OCI-LY3 (cell line): ENCODE measurements at regions not wholly inside any gene's neighbourhood (a gene's known extent, or its start where the extent isn't known, plus 50 kb on each side); places are given as distances from the start of the nearest gene placed in this dataset.
A peak's percentile ranks its signal among the peaks of the same experiment; 100 is the strongest.

Source experiments
- H2AFZ ChIP-seq: fragments of 200-600, 300-600 bp; shearing (Covaris generic); 2 replicates; pipeline ENCODE4 v1.6.0; 2014; ENCODE audit warnings: antibody characterized with exemption, low read depth, low read length
- H3K27ac ChIP-seq: fragments of 200-600, 300-600 bp; sonication (generic); 2 replicates; pipeline ENCODE4 v1.5.1; 2014; ENCODE audit warnings: mild to moderate bottlenecking, low read length, moderate library complexity, mixed read lengths
- H3K27me3 ChIP-seq: fragments of 200-600, 300-600 bp; sonication (generic); 2 replicates; pipeline ENCODE4 v1.6.1; 2014; ENCODE audit warnings: low read depth, low read length, mixed read lengths
- H3K36me3 ChIP-seq: fragments of 200-600, 300-600 bp; sonication (generic); replicated peaks from 2 replicates; pipeline ENCODE3; 2014; ENCODE audit warnings: low read depth, low read length, mixed read lengths
- H3K4me1 ChIP-seq: fragments of 300-600, 200-600 bp; sonication (generic); 2 replicates; pipeline ENCODE4 v1.6.1; 2014; ENCODE audit warnings: low read length, mixed read lengths
- H3K4me2 ChIP-seq: fragments of 200-600, 300-600 bp; sonication (generic); 2 replicates; pipeline ENCODE4 v1.6.1; 2014; ENCODE audit warnings: low read length, mixed read lengths
- H3K4me3 ChIP-seq: fragments of 300-600, 200-600 bp; sonication (generic); 2 replicates; pipeline ENCODE4 v1.5.1; 2014; ENCODE audit warnings: antibody characterized with exemption, mild to moderate bottlenecking, low read length, moderate library complexity
- H3K79me2 ChIP-seq: fragments of 300-600, 200-600 bp; shearing (Covaris generic); 2 replicates; pipeline ENCODE4 v1.6.1; 2014; ENCODE audit warnings: mild to moderate bottlenecking, low read length, mixed read lengths
- H3K9ac ChIP-seq: fragments of 300-600, 200-600 bp; shearing (Covaris generic); 2 replicates; pipeline ENCODE4 v1.6.0; 2014; ENCODE audit warnings: mild to moderate bottlenecking, low read length, moderate library complexity
- H3K9me3 ChIP-seq: fragments of 200-600, 300-600 bp; shearing (Covaris generic); 2 replicates; pipeline ENCODE4 v1.6.1; 2014; ENCODE audit warnings: low read length, mixed read lengths; ENCODE audit not compliant: insufficient read depth
- H4K20me1 ChIP-seq: fragments of 200-600, 300-600 bp; sonication (generic); 2 replicates; pipeline ENCODE4 v1.6.1; 2016; ENCODE audit warnings: low read length, mixed read lengths; ENCODE audit not compliant: insufficient read depth
- EZH2phosphoT487 ChIP-seq: fragments of 200-600 bp; shearing (Covaris generic); IDR thresholded peaks from 2 replicates; pipeline ENCODE4 v1.6.1; 2018; ENCODE audit warnings: antibody characterized with exemption, mixed run types, low read depth
- TF ChIP-seq, protein P1 (sequence below): fragments of 200-600, 300-600 bp; sonication (generic); IDR thresholded peaks from 2 replicates; pipeline ENCODE4 v1.5.1; 2014; ENCODE audit warnings: antibody characterized with exemption, low read length, low read depth

DNA sequence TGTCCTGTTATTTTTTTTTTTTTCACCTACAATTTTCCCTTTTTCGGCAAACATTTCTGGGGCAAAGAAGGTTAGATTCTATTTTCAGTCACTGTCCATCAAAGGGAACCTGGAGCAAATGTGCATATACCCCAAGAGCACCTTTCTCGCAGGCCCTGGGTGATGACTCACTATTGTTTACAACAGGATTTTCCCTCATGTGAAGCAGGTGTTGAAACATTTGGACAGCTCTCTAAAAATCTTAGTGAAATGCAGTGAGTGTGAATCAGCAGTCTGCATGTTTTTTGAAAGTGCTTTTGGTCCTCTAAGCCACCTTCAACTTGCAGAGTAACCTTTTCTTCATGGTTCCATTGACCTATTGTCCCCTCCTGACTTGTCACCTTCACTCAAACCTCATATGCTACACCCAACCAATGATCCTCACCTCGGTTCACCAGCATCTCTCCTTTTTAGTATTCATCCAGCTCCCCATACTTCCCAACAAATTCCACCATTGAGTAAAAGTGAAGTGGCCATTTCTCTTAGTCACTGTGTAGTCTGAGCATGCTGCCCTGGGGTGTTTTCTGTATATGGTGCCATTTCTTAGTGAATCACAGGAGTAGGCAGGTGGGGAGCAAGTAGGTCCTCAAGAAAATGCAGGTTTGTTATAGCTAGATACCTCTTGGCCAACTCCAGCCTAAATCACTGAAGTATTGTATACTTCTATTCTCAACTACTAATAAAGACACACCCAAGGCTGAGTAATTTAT, 260.2 kb downstream of the BMP4 start:
- Histone ChIP-seq H3K4me1 (peaks cover 13% of the 10 kb centered on the region), H3K27me3 (no peaks in the 10 kb centered on the region), H3K4me3 (no peak overlapping the region), H3K4me2 (0 out of 2 replicates have a peak overlapping the region, but pooled peaks have one; percentile 4), H4K20me1 (no peaks in the 10 kb centered on the region), H2AFZ (no peak overlapping the region), H3K9ac (no peak overlapping the region), H3K27ac (no peak overlapping the region), H3K79me2 (no peaks in the 10 kb centered on the region), H3K36me3 (no peaks in the 10 kb centered on the region), H3K9me3 (no peaks in the 10 kb centered on the region)
- TF ChIP-seq EZH2phosphoT487 = no peak
- TF ChIP-seq, protein P1, sequence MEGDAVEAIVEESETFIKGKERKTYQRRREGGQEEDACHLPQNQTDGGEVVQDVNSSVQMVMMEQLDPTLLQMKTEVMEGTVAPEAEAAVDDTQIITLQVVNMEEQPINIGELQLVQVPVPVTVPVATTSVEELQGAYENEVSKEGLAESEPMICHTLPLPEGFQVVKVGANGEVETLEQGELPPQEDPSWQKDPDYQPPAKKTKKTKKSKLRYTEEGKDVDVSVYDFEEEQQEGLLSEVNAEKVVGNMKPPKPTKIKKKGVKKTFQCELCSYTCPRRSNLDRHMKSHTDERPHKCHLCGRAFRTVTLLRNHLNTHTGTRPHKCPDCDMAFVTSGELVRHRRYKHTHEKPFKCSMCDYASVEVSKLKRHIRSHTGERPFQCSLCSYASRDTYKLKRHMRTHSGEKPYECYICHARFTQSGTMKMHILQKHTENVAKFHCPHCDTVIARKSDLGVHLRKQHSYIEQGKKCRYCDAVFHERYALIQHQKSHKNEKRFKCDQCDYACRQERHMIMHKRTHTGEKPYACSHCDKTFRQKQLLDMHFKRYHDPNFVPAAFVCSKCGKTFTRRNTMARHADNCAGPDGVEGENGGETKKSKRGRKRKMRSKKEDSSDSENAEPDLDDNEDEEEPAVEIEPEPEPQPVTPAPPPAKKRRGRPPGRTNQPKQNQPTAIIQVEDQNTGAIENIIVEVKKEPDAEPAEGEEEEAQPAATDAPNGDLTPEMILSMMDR = no peak

DNA sequence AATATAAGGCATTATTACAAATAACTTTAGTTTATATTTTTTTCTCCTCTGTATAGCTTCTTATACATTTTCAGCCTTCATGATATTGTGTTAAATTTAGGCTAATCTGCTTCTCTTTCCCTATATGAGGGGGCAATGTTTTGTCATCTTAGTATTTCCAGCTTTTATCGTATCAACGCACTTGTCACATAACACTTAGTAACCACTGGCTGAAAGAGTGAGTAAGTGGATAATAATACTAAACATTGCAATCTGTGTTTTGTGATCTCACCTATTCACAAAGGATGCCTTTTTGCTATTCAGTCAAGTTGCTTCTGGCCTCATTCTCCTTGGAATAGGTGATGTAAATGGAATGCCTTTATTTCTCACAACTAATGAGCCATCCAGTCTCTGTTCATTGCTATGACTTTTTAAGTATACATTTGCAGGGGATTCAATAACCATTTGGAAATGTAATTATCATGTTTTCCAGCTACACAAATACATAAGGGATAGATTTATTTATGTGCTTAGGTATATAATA, 260.9 kb downstream of the BMP4 start:
- Histone ChIP-seq H3K79me2 (no peaks in the 10 kb centered on the region), H3K9ac (no peak overlapping the region)
- TF ChIP-seq, protein P1 = no peak
- TF ChIP-seq EZH2phosphoT487 = no peak

DNA sequence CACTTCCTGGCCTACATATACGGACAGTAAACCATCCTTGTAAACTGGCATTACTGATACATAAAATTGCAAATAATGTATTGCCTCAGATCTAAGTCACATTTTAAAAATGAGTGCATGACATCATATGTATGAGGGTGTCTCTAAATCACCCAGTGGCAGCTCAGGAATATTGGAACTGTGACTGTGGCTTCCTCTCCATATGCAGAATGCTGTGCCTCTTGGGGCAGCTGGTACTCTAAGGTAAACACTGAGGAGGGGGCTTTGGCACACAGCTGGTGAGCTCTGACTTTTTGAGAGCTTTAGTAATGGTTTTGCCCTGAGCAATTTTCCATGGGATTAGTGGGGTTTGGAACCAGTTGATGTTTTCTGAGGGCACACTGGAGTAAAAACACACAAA, 263.7 kb downstream of the BMP4 start:
- peaks cover 13% of the 10 kb centered on the region for H3K4me1 ChIP-seq
- H3K36me3 ChIP-seq = no peaks in the 10 kb centered on the region
- TF ChIP-seq, protein P1 = no peak
- no peak for TF ChIP-seq EZH2phosphoT487
- no peaks in the 10 kb centered on the region for H3K9me3 ChIP-seq
- no peak overlapping the region for H2AFZ ChIP-seq
- H3K9ac ChIP-seq = no peak overlapping the region
- H4K20me1 ChIP-seq = no peaks in the 10 kb centered on the region
- no peak overlapping the region for H3K4me3 ChIP-seq
- no peak overlapping the region for H3K4me2 ChIP-seq
- no peaks in the 10 kb centered on the region for H3K27me3 ChIP-seq
- H3K79me2 ChIP-seq = no peaks in the 10 kb centered on the region
- H3K27ac ChIP-seq = no peak overlapping the region

More for the DNA sequence above, 260.9 kb downstream of the BMP4 start:
- Histone ChIP-seq H3K36me3 (no peaks in the 10 kb centered on the region), H3K4me2 (no peak overlapping the region), H3K4me1 (peaks cover 13% of the 10 kb centered on the region), H4K20me1 (no peaks in the 10 kb centered on the region), H3K9me3 (no peaks in the 10 kb centered on the region), H3K4me3 (no peak overlapping the region), H3K27ac (no peak overlapping the region), H2AFZ (no peak overlapping the region), H3K27me3 (no peaks in the 10 kb centered on the region)

DNA sequence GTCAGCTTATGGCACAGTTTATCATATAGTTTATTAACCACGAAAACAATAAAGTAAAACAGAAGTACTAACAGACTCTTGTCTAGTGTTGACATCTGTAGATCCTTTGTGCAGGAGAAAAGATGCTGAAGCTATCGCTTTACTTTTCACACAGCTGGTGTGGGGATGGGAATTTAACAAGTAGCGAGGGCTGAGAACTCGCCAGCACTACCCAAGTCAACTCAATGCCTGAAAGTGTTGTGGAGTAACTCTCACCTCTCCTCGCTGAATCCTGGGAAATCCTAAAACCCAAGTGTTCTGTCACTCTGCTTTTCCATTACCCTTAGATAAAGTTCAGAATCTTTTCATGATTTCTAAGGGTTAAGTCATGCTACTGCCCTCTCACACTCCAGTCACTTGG, 264.2 kb downstream of the BMP4 start:
- Histone ChIP-seq H4K20me1 (no peaks in the 10 kb centered on the region), H3K4me3 (no peak overlapping the region), H2AFZ (no peak overlapping the region), H3K36me3 (no peaks in the 10 kb centered on the region), H3K79me2 (no peaks in the 10 kb centered on the region), H3K27me3 (no peaks in the 10 kb centered on the region), H3K27ac (no peak overlapping the region), H3K4me1 (peaks cover 16% of the 10 kb centered on the region), H3K9ac (no peak overlapping the region), H3K4me2 (no peak overlapping the region), H3K9me3 (no peaks in the 10 kb centered on the region)
- no peak for TF ChIP-seq EZH2phosphoT487
- TF ChIP-seq, protein P1 = no peak
